ENCODE measurements at regions not wholly inside any gene's neighbourhood (a gene's known extent, or its start where the extent isn't known, plus 50 kb on each side); places are given as distances from the start of the nearest gene placed in this dataset.

DNA sequence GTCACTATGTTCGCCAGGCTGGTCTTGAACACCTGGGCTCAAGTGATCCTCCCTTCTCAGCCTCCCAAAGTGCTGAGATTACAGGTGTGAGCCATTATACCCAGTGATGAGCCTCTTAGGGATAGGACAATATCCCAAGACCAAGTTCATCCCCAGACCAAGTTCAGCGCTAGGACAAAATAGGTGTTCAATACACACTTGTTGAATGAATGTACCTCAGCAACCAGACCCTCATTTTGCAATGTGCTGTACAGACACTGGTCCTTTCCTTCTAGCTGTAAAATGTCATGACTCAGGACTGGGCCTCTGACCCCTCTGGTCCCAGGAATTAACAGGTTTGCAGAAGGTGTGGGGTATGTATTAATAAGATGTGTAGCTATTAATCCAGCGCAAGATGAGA, 246.0 kb downstream of the TSHZ3 start:
- Histone ChIP-seq H3K27me3 (ENCODE audit: low read depth) (peaks cover 43% of the 10 kb centered on the region), H3K9me3 (replicated peaks) (no peaks in the 10 kb centered on the region), H3K27ac (replicated peaks) (no peak overlapping the region), H3K4me3 (no peak overlapping the region), H3K4me1 (no peaks in the 10 kb centered on the region), H3K36me3 (no peaks in the 10 kb centered on the region)
- intact Hi-C loops (cut with micrococcal nuclease), result no loop called here
- no peak for DNase-seq
- TF ChIP-seq CTCF (IDR thresholded peaks at IDR 0.05; ENCODE audit: borderline replicate concordance), result no peak

DNA sequence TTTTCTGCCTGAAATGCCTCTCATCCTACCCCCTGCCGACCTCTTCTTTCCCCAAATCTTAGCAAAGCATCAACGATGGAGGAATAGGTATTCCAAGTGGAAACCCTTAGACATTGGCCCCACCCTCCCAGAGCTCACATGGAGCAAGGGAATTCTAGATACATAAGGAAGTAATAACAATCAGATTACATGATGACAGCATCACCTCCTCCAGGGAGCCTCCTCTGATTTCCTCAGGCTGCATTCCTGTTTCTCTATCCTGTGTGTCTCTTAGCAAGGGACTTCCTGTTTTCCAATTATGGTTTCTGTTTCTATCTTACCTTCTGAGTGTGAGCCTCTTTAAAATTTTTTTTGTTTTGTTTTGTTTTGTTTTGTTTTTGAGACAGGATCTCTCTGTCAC, 246.6 kb downstream of the TSHZ3 start:
- H3K4me1 ChIP-seq, result no peaks in the 10 kb centered on the region
- H3K27ac ChIP-seq (replicated peaks), result no peak overlapping the region
- no peaks in the 10 kb centered on the region for H3K9me3 ChIP-seq (replicated peaks)
- DNase-seq, result no peak
- no peaks in the 10 kb centered on the region for H3K36me3 ChIP-seq
- intact Hi-C loops (cut with micrococcal nuclease), result no loop called here
- no peak overlapping the region for H3K4me3 ChIP-seq
- H3K27me3 ChIP-seq (ENCODE audit: low read depth), result peaks cover 37% of the 10 kb centered on the region
- no peak for TF ChIP-seq CTCF (IDR thresholded peaks at IDR 0.05; ENCODE audit: borderline replicate concordance)

DNA sequence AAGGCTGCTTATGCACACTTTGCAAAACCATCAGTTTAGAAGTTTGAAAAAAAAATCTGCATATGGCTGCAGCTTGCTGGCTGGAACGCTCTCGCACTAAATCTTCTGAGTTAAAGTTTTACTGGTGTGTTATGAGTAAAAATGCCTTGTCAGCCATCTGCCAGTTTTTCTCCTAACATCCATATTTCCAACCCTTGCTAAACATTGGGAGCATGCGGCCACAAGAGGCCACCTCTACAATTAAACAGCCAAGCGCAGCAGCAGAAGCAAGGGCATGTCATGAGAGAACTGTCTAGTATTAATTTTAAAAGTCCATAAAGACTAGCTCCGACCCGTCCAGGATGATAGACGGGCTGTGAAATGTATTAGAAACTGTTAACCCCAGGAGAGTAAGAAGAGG, 248.3 kb downstream of the TSHZ3 start:
- intact Hi-C loops (cut with micrococcal nuclease), result no loop called here
- peaks cover 22% of the 10 kb centered on the region for H3K27me3 ChIP-seq (ENCODE audit: low read depth)
- DNase-seq, result no peak
- H3K9me3 ChIP-seq (replicated peaks), result no peaks in the 10 kb centered on the region
- H3K4me3 ChIP-seq, result no peak overlapping the region
- peaks cover 6% of the 10 kb centered on the region for H3K4me1 ChIP-seq
- H3K27ac ChIP-seq (replicated peaks), result no peak overlapping the region
- H3K36me3 ChIP-seq, result no peaks in the 10 kb centered on the region
- no peak for TF ChIP-seq CTCF (IDR thresholded peaks at IDR 0.05; ENCODE audit: borderline replicate concordance)

DNA sequence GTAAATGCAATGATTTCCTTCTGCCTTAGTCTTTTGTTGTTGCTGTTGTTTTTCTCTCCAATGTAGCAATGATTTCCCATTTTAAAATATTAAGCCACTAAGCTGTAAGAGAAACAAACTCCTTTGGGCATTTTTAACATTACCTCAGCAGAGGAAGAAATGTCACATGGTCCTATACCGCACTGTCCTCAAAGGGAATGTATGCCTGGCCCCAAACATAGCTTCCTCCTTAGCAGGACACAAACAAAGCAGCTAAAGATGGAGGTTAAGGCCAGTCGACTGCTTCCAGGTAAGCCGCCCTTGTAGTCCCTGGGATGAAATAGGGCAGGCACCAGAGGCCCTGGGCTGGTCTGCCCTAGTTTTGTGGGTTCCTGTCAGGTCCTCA, 249.0 kb downstream of the TSHZ3 start:
- DNase-seq, result no peak
- Histone ChIP-seq H3K27ac (replicated peaks) (no peak overlapping the region), H3K36me3 (no peaks in the 10 kb centered on the region), H3K4me3 (no peak overlapping the region), H3K9me3 (replicated peaks) (no peaks in the 10 kb centered on the region), H3K27me3 (ENCODE audit: low read depth) (peaks cover 15% of the 10 kb centered on the region), H3K4me1 (peaks cover 7% of the 10 kb centered on the region)
- TF ChIP-seq CTCF (IDR thresholded peaks at IDR 0.05; ENCODE audit: borderline replicate concordance), result no peak
- intact Hi-C loops (cut with micrococcal nuclease), result no loop called here

- Histone ChIP-seq H3K27me3 (ENCODE audit: low read depth) (peaks cover 11% of the 10 kb centered on the region), H3K36me3 (no peaks in the 10 kb centered on the region), H3K27ac (replicated peaks) (no peak overlapping the region), H3K4me1 (peaks cover 7% of the 10 kb centered on the region), H3K9me3 (replicated peaks) (no peaks in the 10 kb centered on the region), H3K4me3 (no peak overlapping the region)
- intact Hi-C loops (cut with micrococcal nuclease), result no loop called here
- DNase-seq, result no peak
- no peak for TF ChIP-seq CTCF (IDR thresholded peaks at IDR 0.05; ENCODE audit: borderline replicate concordance)
These were observed 249.6 kb downstream of the TSHZ3 start for GRCh38 chr19:31099515-31100205.

Data from left ventricle myocardium inferior (tissue), 1 donor.